Esophagus mucosa (tissue), 1 donor: ENCODE measurements at regions not wholly inside any gene's neighbourhood (a gene's known extent, or its start where the extent isn't known, plus 50 kb on each side); places are given as distances from the start of the nearest gene placed in this dataset.
"Not testable (repeated sequence)": the region's sequence is repeated elsewhere in the genome, so short reads cannot be mapped to it uniquely, and the experiment has no call there.

Source experiments
- ATAC-seq: fragments of 200-7000 bp; cut with Tn5 transposase; one replicate; pipeline ENCODE4 v1.9.1; 2020
- donor health status: DM: yes; HTN: yes; CAD: no.

- no peak for ATAC-seq
Observed at GRCh38 chr11:44388828-44389657, 79.1 kb upstream of the ALX4 start.

- no peak for ATAC-seq
Observed at GRCh38 chr11:44389963-44390605, 80.1 kb upstream of the ALX4 start.

GRCh38 chr11:44391004-44391403 is 81.1 kb upstream of the ALX4 start:
- ATAC-seq = not testable (repeated sequence)

GRCh38 chr11:44396746-44397145 is 86.8 kb upstream of the ALX4 start:
- ATAC-seq = not testable (repeated sequence)

- ATAC-seq = no peak
Observed at GRCh38 chr11:44397586-44398178, 87.7 kb upstream of the ALX4 start.

GRCh38 chr11:44398266-44399030 is 88.5 kb upstream of the ALX4 start:
- ATAC-seq = no peak

GRCh38 chr11:44399968-44400367 is 90.0 kb upstream of the ALX4 start:
- ATAC-seq = no peak

- no peak for ATAC-seq
Observed at GRCh38 chr11:44400431-44400830, 90.5 kb upstream of the ALX4 start.

GRCh38 chr11:44402466-44403075 is 92.6 kb upstream of the ALX4 start:
- ATAC-seq = no peak

- ATAC-seq = no peak
Observed at GRCh38 chr11:44403176-44403575, 93.2 kb upstream of the ALX4 start.

GRCh38 chr11:44403587-44404273 is 93.8 kb upstream of the ALX4 start:
- ATAC-seq = no peak

- no peak for ATAC-seq
Observed at GRCh38 chr11:44404301-44404700, 94.4 kb upstream of the ALX4 start.

- no peak for ATAC-seq
Observed at GRCh38 chr11:44404736-44405395, 94.9 kb upstream of the ALX4 start.

- ATAC-seq = no peak
Observed at GRCh38 chr11:44407211-44407996, 97.5 kb upstream of the ALX4 start.

- ATAC-seq = no peak
Observed at GRCh38 chr11:44408141-44408540, 98.2 kb upstream of the ALX4 start.

- ATAC-seq = no peak
Observed at GRCh38 chr11:44408711-44409470, 99.0 kb upstream of the ALX4 start.

- no peak for ATAC-seq
Observed at GRCh38 chr11:44409558-44410236, 99.8 kb upstream of the ALX4 start.

- no peak for ATAC-seq
Observed at GRCh38 chr11:44416776-44417175, 106.8 kb upstream of the ALX4 start.
